ENCODE measurements at regions not wholly inside any gene's neighbourhood (a gene's known extent, or its start where the extent isn't known, plus 50 kb on each side); places are given as distances from the start of the nearest gene placed in this dataset.

DNA sequence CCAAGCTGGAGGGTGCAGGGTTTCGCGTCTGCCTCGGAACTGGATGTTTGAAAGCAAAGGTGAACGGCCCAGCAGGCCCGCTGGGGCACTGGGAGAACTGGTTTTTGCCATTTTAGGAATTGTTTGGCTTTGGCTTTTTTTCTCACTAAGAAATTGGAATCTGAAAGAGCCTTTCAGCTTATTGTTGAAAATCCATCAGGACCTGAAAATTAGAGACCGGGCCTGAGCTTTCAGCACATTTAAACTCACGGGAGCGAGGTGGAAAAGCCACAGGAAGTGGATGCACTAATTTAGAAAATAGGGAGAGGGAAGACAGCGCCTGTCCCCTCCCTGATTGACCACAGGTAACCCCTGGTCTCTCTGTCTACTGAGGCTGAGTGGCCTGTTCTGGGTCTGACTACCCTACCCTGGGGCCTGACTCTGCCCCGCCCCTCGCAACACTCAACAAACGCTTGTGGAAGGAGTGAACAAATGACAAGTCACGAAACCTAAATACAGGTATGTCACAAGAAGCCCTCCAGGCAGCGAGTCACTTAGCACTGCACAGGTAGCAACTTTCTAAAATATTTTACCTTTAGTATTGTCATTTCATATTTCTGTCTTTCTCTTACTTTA, 100.3 kb upstream of the MBOAT2 start:
- DNase-seq, result no peak

DNA sequence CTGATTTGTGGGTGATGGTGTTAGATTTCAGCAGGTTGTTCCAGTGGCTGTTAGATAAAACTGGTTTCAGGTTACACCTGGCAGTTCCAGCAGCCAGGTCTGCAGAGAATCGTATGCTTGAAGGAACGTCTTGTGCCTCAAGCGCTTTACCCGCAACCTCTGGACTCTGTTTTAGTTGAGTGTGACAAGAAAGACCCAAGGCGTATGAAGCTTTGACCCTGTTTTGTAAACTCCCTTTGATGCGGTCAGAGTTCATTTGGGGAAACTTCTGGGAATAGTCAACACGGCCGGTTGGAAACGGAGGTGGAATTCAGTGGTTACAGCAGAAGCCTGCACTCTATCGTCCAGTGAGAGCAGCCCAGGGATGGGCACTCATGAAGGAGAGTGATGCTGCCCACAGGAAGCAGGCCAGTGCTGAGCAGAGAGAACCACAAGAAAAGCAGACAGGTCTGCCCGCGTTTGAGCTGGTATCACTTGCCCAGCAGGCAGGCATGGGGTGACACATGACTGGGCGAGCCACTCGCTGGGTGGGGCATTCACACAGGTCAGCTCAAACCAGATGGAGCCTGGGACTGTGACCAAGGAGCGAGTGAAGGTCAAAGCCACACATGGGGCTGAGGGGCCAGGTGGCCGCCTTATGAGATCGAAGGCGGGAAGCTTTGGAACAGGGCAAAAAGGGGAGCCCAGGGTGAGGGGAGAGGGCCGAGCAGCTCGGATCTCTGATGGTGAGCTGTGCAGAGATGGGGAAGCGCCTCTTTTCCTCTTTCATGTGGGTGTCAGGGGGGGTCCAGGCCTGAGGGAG, 99.6 kb upstream of the MBOAT2 start:
- DNase-seq, result no peak

DNA sequence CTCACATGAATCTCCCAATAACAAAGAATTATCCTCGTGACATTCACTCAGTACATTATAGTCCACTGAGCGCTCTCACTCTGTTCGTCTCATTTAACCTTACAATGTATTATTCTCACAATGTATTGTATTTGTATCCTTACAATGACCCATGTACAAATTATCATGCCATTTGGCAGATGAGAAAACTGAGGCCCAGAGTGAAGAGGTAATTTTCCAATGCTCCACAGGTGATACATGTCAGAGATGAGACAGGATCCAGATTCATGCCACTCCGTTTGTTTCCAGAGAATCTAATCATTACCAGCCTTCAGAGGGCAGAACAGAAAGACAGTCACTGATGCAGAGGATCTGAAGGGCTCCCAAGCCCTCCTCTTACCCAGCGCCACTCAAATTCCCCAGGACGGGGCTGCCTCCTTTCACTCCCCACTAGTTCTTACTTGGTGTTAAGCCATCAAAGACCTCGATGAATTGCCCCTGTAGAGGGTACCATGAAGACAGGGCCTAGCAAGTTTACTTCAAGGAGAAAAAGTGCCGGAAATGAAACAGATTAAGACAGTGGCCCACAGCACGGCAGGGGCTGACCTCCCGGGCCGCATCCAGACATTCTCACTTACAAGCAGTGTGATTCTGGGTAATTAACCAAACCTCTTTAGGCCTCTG, 98.4 kb upstream of the MBOAT2 start:
- no peak for DNase-seq

DNA sequence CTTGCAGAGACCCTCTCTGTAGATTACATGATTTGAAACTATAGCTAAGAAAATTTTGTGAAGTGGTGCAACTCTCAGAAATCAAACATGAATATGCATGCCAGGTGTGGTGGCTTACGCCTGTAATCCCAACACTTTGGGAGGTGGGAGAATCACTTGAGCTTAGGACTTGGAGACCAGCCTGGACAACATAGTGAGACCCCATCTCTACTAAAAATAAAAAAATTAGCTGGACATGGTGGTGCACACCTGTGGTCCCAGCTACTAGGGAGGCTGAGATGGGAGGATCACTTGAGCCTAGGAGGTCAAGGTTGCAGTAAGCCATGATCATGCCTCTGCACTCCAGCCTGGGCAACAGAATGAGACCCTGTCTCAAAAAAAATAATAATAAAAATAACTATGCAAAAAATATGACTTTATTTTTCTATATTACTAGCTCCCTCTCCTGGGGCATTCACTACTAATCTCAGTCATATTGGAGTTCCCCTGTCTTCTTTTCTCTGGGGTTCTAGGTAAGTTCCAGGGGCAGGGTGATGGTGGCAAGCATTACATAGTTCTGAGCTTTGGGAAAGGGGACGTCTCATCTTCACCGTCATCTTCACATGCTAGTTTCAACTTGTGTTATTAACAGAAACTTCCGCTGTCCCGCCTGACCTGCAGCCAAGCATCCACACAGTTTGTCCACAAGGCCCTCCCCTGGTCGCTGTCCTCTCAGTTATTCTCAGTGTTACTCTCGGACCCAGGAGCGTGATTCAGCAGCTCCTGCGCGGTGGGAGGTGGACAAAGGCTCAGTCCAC, 96.8 kb upstream of the MBOAT2 start:
- DNase-seq, result no peak

DNA sequence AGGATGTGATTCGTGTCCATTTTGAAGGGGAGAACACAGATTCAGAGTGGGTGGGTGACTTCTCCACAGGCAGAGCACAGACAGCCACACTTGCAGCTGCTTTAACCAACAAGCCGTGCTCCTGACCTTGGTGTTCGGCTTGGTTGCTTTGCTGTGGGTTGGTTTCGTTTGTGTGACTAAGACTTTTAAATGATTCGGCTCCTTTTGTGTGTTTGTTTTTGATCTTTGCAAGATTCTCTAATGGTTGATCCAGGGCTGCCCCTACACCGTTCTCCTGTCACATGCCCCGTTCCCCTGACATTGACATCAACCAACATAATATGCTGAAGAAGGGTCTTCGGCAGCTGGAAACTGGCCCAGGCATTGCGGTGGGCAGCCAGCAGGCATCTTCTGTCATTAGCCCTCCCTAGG, 95.9 kb upstream of the MBOAT2 start:
- DNase-seq, result no peak

DNA sequence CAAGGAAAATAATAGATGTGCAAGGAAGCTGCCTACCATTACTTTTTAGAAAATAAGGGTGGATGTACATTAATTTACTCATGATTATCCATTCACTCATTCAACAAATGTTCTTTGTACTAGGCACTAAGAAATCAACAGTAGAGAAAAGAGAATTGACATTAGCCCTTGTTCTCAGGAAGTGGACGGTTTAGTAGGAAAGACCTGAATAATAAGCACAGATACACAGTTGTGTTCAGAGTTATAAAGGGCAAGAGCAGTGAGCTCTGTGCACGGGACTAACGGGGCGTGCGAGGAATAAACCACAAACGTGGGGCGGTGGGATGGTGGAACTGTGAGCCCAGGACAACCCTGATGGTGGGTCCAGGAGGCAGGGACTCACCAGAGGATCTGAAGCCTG, 94.4 kb upstream of the MBOAT2 start:
- no peak for DNase-seq

DNA sequence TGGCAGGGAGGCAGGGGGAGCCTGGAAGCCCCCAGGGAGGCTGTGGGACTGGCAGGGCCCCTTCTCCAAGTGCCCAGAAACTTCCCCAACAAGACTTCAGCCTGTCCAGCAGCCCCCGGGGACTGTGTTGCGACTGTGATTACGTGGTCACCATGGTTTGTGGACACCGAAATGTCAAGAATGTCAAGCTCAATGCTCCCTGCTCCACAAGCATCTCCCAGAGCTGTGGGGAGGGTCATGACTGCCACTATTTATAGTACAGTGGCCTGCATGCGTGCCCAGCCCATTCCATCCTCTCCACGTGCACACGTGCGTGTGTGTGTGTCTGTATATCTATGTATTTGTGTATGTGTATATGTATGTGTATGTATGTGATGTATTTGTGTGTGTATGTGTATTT, 93.8 kb upstream of the MBOAT2 start:
- no peak for DNase-seq

DNA sequence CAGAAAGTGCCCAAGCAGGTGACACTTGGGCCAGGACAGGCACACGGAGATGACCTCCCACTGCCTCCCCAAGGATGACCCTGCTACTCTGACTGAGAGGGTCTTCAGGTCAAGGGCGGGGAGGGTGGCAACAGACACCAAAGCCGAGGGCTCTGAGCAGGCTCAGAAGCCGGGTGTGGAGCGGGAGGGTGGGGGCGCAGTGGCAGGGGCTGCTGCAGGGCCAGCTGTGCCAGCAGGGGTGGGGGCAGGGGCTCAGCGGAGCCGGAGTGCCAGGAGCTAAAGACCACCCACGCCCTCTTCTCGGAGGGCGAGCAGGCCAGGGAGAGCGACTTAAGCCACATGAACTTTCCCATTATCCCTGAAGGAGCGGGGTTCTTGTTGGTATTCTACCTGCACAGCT, 93.3 kb upstream of the MBOAT2 start:
- no peak for DNase-seq

DNA sequence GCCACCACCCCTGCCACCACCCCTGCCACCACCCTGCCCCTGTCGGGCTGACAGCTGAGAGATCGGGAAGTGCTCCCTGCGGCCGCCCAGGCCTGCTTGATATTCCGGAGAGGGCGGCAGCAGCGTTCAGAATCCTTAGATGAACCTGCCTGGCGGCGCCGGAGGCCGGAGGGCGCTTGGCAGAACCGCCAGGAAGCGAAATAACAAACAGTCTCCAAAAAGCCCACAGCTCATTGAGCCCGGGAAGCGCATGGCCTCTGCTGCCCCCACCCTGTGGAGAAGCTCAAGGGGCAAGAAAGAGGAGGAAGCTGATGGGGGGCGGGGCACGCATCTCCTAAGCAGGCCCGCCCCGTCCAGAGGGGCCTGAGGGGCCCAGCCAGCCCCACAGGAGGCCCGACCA, 92.2 kb upstream of the MBOAT2 start:
- DNase-seq, result no peak

DNA sequence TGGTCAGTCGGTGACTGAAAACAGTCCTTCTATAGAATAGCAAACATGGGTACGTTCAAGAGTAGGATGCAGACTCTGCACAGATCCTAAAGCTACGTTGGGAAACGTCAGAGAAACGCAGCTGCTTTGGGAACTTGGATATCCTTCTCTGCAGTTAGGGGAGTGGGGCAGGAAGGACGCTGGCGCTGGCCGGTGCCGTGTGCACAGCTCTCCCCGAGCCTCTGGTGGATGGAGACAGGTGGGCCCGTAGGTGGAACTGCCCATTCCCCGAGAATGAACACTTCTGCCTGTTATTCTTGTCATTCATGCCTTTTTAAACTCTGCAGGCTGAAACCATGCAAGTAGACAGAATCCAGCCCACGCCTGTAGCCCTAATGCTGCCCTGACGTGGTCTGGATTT, 91.7 kb upstream of the MBOAT2 start:
- no peak for DNase-seq

DNA sequence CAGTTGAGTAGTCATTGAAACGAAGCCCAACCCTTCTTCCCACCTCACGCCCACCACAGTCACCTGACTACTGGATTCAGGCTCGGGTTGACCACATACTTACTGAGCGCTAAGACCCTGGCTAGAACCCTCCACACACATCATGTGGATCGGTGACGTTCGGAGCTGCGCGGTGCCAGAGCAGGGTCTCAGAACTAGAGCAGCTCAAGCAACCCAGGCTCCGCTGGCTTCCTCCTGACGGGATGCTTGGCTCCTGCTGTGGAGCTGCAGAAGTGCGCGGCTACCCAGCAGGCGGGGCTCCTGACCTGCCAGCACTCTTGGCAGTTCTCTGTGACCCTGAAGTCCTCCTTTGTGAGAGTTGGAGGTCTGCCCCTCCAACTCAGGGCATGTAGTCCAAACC, 90.6 kb upstream of the MBOAT2 start:
- DNase-seq, result no peak

DNA sequence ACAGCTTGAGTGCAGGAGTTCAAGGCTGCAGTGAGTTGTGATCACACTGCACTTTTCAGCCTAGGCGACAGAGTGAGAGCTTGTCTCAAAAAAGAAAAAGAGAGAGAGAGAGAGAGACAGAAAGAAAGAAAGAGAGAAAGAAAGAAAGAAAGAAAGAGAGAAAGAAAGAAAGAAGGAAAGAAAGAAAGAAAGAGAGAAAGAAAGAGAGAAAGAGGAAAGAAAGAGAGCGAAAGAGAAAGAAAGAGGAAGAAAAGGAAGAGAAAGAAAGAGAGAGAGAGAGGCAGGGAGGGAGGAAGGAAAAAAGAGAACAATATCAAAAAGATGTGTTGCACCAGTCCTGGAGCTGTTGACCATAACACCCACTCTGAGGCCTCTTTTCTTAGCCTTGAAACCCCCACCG, 89.8 kb upstream of the MBOAT2 start:
- no peak for DNase-seq

DNA sequence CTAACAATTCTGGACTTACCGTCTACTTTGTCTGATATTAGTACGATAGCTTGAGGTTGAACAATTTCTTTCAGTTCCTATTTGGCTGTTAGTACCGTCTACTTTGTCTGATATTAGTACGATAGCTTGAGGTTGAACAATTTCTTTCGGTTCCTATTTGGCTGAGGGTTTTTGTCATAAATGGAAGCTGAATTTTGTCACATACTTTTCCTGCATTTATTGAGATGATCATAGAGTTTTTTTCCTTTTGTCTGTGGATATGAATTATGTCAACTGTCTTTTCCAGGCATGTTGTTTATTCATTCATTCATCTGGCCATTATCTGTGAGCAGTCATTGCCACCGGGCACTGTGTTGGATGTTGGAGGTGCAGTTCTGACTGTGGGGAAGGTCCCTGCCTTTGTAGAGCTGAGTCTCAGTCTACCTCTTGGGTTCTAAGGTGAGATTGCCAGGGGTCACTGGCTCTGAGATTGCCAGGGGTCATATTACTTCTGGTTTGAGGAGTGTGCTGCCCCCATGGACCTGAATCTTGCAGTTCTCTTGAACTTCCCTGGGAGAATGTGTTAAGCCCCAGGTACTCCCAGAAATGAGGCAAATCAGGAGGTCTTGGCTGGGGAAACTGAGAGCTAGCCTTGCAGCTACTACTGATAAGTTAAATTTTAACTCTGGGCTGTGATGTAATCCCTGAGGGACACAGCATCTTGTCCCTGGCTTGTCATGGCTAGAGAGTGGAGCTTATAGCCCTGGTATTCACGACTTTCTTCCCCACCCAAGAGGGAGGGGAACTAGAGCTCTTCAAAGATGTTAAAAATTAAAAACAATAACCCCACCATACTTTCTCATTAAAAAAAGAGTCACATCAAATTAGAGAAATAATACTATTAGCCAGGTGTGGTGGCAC, 89.1 kb upstream of the MBOAT2 start:
- DNase-seq, result no peak

DNA sequence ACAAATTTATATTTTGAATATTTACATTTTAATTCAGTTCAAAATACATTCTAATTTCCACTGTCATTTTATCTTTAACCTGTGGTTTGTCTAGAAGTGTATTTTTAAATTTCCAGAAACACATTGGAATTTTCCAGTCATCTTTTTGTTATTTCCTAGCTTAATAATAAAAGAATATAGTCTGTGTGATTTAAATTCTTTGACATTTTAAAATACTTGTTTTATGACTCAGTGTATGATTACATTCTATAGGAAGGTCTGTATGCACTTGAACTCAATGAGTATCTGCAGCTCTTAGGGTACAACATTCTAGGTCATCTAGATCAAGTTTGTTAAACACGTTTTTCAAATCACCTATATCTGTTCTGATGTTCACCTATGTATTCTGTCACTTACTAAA, 88.3 kb upstream of the MBOAT2 start:
- no peak for DNase-seq

DNA sequence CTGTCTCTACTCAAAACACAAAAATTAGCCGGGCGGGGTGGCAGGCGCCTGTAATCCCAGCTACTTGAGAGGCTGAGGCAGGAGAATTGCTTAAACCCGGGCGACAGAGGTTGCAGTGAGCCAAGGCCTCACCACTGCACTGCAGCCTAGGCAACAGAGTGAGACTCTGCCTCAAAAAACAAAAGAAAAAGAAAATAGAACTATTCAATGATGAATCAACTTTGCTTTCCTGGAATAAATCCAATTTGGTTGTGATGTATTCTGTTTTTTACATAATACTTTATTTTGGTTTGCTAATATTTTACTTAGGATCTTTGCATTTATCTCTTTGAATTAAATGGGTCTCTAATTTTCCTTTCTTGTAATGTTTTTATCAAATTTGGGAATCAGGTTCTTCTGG, 86.3 kb upstream of the MBOAT2 start:
- no peak for DNase-seq

DNA sequence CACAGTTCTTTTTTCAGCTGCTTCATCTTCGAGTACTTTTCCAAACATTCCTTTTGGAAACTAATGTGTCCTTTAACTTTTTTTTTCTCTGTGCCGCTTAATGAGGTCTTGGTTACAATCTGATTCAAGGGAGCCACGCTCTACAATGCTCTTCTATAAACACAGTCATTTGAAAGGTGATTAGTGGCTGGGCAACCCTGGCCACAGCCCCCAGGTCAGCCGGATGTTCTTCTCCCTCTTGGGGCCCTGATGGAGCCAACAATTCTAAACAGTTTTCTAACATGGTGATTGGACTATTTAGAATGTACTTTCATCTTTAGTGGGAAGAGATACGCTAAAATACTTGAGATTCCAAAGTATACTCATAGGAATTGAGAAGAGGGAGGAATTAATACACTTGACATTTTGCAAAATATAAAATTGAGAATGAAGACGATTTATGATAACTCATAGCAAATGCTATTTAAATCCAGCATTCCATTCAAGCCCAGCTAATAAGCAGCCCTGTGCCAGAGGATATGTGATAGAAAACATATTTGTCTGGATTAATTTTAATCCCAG, 83.7 kb upstream of the MBOAT2 start:
- no peak for DNase-seq

DNA sequence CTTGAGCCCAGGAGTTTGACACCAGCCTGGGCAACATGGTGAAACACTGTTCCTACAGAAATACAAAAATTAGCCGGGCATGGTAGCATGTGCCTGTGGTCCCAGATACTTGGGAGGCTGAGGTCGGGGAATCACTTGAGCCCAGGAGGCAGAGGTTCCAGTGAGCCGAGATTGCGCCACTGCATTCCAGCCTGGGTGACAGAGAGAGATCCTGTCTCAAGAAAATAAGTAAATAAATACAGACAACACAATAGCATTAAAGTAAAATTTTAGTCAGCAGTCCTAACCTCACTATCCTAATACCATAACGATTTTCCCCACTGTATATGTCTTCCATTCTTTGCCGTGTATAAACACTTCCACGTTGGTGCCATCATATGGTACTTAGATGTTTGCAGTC, 83.0 kb upstream of the MBOAT2 start:
- no peak for DNase-seq

DNA sequence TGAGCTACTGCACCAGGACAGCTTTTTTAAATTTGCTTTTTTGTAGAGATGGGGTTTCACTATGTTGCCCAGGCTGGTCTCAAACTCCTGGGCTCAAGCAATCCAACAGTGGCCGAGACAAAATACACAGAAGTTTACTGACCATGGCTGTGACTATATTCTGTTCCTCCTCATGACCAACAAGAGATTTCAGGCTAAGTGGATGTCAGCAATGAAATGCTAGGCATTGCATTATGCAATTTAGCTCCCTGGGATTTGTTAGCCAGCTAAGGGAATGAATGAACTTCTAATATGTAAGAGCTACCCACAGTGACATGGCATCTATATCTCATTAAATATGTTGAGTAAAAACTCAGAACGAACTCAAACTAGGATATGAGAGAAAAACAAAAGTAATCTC, 81.9 kb upstream of the MBOAT2 start:
- DNase-seq, result no peak

DNA sequence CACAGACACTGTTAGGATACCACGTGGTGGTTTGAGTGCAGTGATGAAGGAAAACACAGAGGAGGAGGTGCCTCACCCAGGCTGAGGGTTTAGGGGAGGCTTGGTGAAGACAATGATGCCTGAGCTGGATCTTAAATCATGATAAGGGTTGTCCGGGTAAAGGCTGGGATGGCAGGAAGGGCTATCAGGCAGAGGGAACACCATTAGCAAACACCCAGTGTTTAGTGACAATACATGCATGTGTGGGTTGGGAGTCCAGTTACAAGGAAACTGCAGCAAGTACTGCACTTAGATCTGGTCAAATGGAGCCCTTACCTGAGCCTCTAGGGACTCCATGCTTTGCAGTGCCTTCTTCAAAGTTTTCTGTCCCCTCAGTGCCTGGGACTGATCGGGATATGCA, 79.8 kb upstream of the MBOAT2 start:
- DNase-seq, result no peak

DNA sequence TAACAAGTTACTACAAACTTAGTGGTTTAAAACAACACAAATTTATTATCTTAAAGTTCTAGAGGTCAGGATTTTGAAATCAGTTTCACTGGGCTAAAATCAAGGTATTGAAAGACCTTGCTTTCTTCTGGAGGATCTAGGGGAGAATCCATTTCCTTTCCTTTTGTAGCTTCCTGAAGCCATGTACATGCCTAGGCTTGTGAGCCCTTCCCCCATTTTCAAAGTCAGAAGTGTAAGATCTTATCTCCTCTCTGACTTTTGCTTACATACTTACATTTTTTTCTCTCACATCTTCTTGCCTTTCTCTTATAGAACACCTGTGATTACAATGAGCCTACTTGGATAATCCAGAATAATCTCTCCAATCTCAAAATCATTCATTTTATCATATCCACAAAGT, 78.7 kb upstream of the MBOAT2 start:
- DNase-seq, result no peak

DNA sequence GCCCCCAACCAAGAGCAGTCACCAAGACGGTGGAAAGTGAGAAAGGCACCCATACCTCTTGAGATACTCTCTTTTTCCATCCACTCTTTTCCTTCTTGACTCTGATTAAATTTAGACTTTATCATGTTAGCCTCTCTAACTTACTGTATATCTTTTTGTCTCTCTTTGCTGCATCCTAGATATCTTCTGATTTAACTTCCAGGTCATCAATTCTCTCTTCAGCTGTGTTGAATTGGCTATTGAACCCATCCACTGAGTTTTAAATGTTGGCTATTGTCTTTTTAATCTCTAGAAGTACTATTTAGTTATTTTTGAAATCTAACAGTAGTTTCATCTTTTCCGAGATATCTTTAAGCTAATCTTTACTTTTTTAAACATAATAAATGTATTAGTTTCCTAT, 78.3 kb upstream of the MBOAT2 start:
- DNase-seq, result no peak

DNA sequence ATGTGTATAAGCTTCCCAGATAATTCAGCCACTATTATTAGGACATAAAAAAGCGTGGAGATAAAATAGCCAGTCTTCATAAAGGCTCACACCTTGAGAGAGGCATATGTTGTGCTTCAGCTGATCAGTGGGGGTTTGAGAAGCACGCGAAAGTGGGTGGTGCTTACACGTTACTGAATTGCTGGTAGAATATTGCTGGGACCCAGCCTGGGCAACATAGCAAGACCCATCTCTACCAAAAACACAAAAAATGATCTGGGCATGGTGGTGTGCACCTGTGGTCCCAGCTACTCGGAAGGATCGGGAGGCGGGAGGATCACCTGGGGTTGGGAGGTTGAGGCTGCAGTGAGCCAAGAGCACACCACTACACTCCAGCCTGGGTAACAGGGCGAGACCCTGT, 74.9 kb upstream of the MBOAT2 start:
- no peak for DNase-seq

Measured in NCI-H2029 (cell line).